Esophagus (tissue), 2 donors: ENCODE measurements at regions not wholly inside any gene's neighbourhood (a gene's known extent, or its start where the extent isn't known, plus 50 kb on each side); places are given as distances from the start of the nearest gene placed in this dataset.

Experiments
- H3K27ac ChIP-seq, 2 donors: one replicate each; pipeline ENCODE4 v1.5.1; 2013; ENCODE audit warnings: low read depth in 2 of 2, mild to moderate bottlenecking in 2 of 2, inconsistent platforms in 1 of 2, low read length in 1 of 2, moderate library complexity in 1 of 2
- H3K27me3 ChIP-seq, 2 donors: one replicate each; pipeline ENCODE4 v1.6.1; 2013; ENCODE audit warnings: low read length in 2 of 2, control low read depth in 1 of 2, mild to moderate bottlenecking in 1 of 2; ENCODE audit not compliant: insufficient read depth in 2 of 2, control insufficient read depth in 1 of 2
- H3K36me3 ChIP-seq, 2 donors: one replicate each; pipeline ENCODE4 v1.6.1; 2013; ENCODE audit warnings: low read length in 1 of 2; ENCODE audit not compliant: control insufficient read depth in 2 of 2, insufficient read depth in 2 of 2
- H3K4me1 ChIP-seq, 2 donors: one replicate each; pipeline ENCODE4 v1.6.1; 2013; ENCODE audit warnings: low read length in 1 of 2; ENCODE audit not compliant: control insufficient read depth in 2 of 2, insufficient read depth in 2 of 2
- H3K4me3 ChIP-seq, 2 donors: one replicate each; pipeline ENCODE4 v1.5.1; 2013; ENCODE audit warnings: low read length in 2 of 2, mild to moderate bottlenecking in 2 of 2, low read depth in 1 of 2, moderate library complexity in 1 of 2
- H3K9me3 ChIP-seq, 2 donors: one replicate each; pipeline ENCODE4 v1.6.1; 2013; ENCODE audit warnings: mild to moderate bottlenecking in 2 of 2, low read depth in 1 of 2, low read length in 1 of 2, moderate library complexity in 1 of 2; ENCODE audit not compliant: control insufficient read depth in 2 of 2, insufficient read depth in 1 of 2
- WGBS, 2 donors: extraction: QIAGEN DNeasy Blood & Tissue Kit; methylation state at CpG; one replicate each; pipeline ENCODE4 v1.1.7; 2013; 5-methylcytosine and 5-hydroxymethylcytosine counted together
- donor health status: healthy with polysubstance abuse.
- donor health status: Bipolar disorder and iron deficiency.

DNA sequence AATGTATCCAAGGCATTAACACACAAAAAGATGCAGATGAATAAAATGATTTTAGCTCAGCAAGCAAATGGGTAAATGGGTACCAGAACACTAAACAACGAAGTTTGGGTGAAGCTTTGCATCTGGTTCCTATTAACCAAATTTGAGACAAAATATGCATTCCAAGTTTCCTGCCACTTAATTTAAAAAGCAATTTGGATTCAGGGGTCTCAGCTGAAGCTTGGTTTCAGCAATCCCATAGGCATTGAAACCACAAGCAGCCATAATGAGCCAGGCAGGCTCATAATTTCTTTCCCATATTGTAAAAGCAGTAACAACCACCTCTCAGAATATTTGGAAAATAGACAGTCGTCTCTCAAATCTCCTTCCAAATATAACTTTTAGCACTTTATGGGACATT lies 138.9 kb downstream of the NXNL2 start:
- no peak overlapping the region for H3K4me3 ChIP-seq
- no peaks in the 10 kb centered on the region for H3K36me3 ChIP-seq
- H3K27ac ChIP-seq: no peak overlapping the region
- no peaks in the 10 kb centered on the region for H3K27me3 ChIP-seq
- no peaks in the 10 kb centered on the region for H3K4me1 ChIP-seq
- H3K9me3 ChIP-seq: peaks cover 0 to 4% of the 10 kb centered on the region in 2 donors
- WGBS, 2 donors: 77 to 78% methylated on average over 2 of the region's 2 CpGs

DNA sequence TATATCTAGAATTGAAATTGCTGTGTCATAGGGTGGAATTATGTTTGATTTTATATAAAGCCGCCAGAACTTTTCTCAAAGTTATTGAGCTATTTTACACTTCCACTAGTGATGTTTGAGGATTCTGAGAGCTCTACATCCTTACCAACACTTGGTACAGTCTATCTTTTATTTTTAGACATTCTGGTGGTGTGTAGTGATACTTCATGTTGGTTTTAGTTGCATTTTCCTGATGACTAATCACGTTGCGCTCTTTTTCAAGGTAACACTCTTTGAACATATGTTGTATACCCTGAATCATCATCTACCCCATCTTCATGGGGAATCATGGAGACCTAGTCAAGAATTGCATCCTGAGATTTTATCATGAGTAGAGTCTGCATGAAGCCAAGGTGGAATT lies 141.7 kb downstream of the NXNL2 start:
- H3K9me3 ChIP-seq: peaks cover 0 to 4% of the 10 kb centered on the region in 2 donors
- H3K4me3 ChIP-seq: no peak overlapping the region
- H3K27ac ChIP-seq: no peak overlapping the region
- 84 to 89% methylated on average over 3 of the region's 3 CpGs for WGBS, 2 donors
- H3K36me3 ChIP-seq: no peaks in the 10 kb centered on the region
- no peaks in the 10 kb centered on the region for H3K27me3 ChIP-seq
- H3K4me1 ChIP-seq: no peaks in the 10 kb centered on the region

DNA sequence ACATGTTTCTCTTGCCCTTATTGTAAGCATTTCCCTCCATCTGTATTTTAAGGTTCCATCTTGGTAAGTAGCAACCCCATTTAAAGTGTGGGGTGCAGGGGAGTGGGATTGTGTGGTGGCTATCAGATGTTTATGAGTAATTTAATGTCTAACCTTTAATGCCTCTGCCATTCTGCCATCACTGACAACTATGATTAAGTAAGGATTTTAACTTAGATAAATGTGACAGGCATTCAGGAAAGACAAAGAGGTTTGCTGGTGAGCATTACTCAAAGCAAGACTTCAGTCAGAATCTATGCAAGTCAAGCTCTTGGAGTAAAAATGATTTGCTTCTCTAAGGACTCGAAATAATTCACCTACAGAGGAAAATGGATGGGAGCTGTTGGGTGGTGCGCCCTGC lies 143.0 kb downstream of the NXNL2 start:
- 85% methylated on average over 2 of the region's 2 CpGs for WGBS, 2 donors
- no peak overlapping the region for H3K27ac ChIP-seq
- no peaks in the 10 kb centered on the region for H3K27me3 ChIP-seq
- H3K9me3 ChIP-seq: peaks cover 0 to 4% of the 10 kb centered on the region in 2 donors
- no peaks in the 10 kb centered on the region for H3K4me1 ChIP-seq
- H3K36me3 ChIP-seq: no peaks in the 10 kb centered on the region
- H3K4me3 ChIP-seq: no peak overlapping the region

DNA sequence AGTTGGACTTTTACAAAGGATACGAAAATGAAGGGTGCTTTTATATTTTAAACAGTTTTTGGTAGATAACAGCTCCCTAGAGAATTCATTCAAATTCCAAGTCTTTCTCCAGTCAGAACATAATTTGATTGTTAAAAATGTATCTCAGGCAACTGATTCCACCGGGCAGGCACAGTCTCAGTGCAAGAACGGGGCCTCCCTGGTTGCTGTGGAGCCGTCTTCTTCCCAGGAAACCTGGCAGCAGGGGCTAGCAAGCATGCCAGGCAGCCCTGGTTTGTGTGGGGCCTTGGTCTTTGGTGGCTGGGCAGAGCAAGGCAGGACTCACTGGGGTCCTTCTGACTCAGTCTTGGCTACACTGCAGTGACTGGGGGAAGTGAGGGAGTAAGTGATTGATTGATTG lies 143.5 kb downstream of the NXNL2 start:
- Histone ChIP-seq H3K4me3 (no peak overlapping the region), H3K4me1 (no peaks in the 10 kb centered on the region), H3K9me3 (peaks cover 0 to 4% of the 10 kb centered on the region in 2 donors), H3K36me3 (no peaks in the 10 kb centered on the region), H3K27me3 (no peaks in the 10 kb centered on the region), H3K27ac (no peak overlapping the region)
- WGBS, 2 donors: 84 to 88% methylated on average over 4 of the region's 4 CpGs

DNA sequence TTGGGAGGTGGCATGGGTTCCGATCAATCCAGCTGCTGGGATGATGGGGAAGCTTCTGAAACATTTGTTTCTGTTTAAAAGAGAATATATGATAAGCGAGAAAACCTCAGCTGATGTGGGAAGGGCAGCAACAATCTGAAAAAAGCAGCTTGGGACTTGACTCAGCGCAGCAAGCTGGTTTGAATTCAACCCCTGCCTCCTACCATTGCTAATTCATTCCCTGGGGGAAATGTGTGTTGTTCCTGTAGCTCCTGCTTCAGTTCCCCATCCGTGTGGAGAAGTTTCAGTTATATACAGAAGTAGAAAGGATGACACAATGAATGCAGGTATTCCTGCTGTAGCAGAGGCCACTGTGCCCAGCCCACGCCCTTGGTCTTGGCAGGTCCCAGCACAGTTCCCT lies 145.1 kb downstream of the NXNL2 start:
- Histone ChIP-seq H3K4me3 (no peak overlapping the region), H3K36me3 (no peaks in the 10 kb centered on the region), H3K4me1 (no peaks in the 10 kb centered on the region), H3K27ac (no peak overlapping the region), H3K27me3 (no peaks in the 10 kb centered on the region), H3K9me3 (peaks cover 0 to 4% of the 10 kb centered on the region in 2 donors)
- 79 to 81% methylated on average over 5 of the region's 5 CpGs for WGBS, 2 donors

DNA sequence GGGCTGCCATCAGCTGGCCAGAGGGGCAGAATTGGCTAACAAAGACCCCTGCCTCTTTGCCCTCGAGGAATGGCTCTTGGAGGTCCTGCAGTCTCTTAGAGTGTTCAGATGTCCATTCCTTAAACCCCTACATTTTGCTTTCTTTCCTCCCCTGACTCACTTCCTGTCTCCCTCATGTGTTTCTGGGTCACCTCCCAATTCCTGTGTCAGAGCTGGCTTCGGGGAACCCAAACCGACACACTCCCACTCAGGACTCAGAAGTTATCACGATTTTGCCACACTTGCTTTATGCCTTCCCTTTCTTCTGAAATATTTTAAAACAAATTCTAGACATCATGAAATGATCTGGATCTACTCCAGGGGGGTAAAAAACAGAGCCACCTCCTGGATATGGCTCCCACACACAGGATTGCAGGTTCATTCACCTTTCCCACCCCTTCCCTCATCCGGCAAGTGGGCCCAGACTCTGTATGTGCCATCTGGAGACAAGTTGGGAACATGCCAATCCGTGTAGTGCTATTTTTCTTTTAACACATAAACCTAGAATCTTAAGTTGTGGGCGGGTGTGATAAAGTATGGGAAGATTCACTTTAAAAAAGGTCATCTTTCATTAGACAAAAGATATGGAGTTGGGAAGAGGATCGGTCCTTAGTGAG lies 145.7 kb downstream of the NXNL2 start:
- no peaks in the 10 kb centered on the region for H3K27me3 ChIP-seq
- H3K4me3 ChIP-seq: no peak overlapping the region
- H3K9me3 ChIP-seq: peaks cover 0 to 4% of the 10 kb centered on the region in 2 donors
- no peaks in the 10 kb centered on the region for H3K4me1 ChIP-seq
- H3K36me3 ChIP-seq: no peaks in the 10 kb centered on the region
- WGBS, 2 donors: 83 to 84% methylated on average over 8 of the region's 8 CpGs
- no peak overlapping the region for H3K27ac ChIP-seq

DNA sequence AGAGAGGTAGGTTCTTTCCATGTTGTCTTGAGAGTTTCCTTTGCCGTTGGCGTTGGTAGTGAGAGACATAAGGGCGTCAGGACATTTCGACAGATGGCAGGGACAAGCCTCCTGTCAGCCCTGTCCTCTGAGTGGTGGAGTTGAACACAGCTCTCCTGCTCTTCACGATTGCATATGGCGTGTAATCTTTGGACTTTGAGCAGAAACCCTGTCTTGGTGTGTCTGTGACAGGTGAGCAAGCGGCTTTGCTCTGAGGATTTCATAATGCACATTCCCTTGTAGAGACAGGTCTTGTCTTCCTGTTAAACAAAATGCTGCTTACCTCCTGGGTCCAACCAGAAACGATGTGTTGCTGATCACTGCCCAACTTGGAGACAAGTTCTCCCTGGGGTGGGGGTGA lies 146.5 kb downstream of the NXNL2 start:
- Histone ChIP-seq H3K36me3 (no peaks in the 10 kb centered on the region), H3K4me3 (no peak overlapping the region), H3K27me3 (no peaks in the 10 kb centered on the region), H3K27ac (no peak overlapping the region), H3K9me3 (peaks cover 0 to 4% of the 10 kb centered on the region in 2 donors), H3K4me1 (peaks cover 0 to 3% of the 10 kb centered on the region in 2 donors)
- 75 to 87% methylated on average over 8 of the region's 8 CpGs for WGBS, 2 donors

DNA sequence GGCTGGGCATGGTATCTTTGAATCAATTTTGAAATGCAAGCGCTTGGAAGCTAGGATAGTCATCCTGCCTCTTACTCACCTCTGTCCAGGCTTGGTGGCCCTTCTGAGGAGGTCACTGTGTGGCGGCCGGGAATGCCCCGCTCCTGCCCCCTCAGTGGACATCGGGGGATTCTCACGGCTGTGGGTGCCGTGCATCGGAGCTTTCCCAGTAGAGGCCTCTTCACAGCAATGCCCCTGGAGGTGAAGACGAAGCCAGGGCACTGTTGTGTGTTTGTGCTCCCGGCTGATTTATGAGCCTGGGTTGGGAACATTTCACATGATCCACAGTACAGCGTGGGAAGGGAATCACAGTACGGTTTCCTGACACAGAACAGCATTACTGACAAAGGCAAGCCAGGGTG lies 147.5 kb downstream of the NXNL2 start:
- Histone ChIP-seq H3K27me3 (no peaks in the 10 kb centered on the region), H3K36me3 (no peaks in the 10 kb centered on the region), H3K4me1 (peaks cover 0 to 3% of the 10 kb centered on the region in 2 donors), H3K4me3 (no peak overlapping the region), H3K27ac (no peak overlapping the region), H3K9me3 (peaks cover 0 to 1% of the 10 kb centered on the region in 2 donors)
- 81% methylated on average over 12 of the region's 12 CpGs for WGBS, 2 donors

DNA sequence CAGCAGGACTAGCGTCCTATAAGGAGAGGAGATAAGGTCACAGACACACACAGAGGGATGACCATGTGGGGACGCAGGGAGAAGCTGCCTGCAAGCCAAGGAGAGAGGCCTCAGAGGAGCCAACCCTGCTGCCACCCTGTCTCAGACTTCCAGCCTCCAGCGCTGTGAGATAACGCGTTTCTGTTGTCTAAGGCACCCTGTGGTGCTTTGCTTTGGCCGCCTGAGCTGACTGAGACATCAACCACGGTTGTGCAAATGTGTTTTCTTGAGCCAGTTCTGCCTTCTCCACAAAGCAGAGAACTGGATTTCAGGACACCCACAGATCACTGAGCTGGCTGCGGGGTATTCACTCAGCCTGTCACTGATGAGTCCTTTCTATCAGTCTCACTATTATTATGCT lies 149.1 kb downstream of the NXNL2 start:
- no peaks in the 10 kb centered on the region for H3K9me3 ChIP-seq
- WGBS, 2 donors: 81% methylated on average over 8 of the region's 8 CpGs
- peaks cover 0 to 3% of the 10 kb centered on the region in 2 donors for H3K4me1 ChIP-seq
- no peak overlapping the region for H3K27ac ChIP-seq
- no peaks in the 10 kb centered on the region for H3K27me3 ChIP-seq
- H3K36me3 ChIP-seq: no peaks in the 10 kb centered on the region
- no peak overlapping the region for H3K4me3 ChIP-seq

DNA sequence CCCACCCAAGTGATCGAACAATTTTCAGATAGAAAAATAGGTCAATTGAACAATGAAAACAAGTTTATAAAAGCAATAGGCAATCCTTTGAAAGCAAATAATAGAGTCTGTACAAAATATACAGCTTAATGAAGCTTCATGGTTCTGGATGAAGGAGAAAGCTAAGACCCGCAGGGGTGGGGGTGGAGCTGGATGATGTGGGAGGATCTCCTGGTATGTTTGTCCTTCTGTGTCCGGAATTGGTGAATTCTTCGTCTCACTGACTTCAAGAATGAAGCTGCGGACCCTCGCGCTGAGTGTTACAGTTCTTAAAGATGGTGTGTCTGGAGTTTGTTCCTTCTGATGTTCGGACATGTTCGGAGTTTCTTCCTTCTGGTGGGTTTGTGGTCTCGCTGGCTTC lies 149.9 kb downstream of the NXNL2 start:
- Histone ChIP-seq H3K27me3 (no peaks in the 10 kb centered on the region), H3K9me3 (no peaks in the 10 kb centered on the region), H3K36me3 (no peaks in the 10 kb centered on the region), H3K27ac (no peak overlapping the region), H3K4me1 (peaks cover 0 to 3% of the 10 kb centered on the region in 2 donors), H3K4me3 (no peak overlapping the region)
- WGBS, 2 donors: 76 to 86% methylated on average over 10 of the region's 10 CpGs
